Stimulated activated CD8-positive, alpha-beta memory T cell treated with anti-CD3 and anti-CD28 coated beads, Interleukin-4, amount 100 ng/mL, for 48 hours (primary cell): ENCODE measurements at regions not wholly inside any gene's neighbourhood (a gene's known extent, or its start where the extent isn't known, plus 50 kb on each side); places are given as distances from the start of the nearest gene placed in this dataset.

Source experiments
- DNase-seq: peaks from one replicate; pipeline ENCODE4 v3.0.0-alpha.2; 2020

DNA sequence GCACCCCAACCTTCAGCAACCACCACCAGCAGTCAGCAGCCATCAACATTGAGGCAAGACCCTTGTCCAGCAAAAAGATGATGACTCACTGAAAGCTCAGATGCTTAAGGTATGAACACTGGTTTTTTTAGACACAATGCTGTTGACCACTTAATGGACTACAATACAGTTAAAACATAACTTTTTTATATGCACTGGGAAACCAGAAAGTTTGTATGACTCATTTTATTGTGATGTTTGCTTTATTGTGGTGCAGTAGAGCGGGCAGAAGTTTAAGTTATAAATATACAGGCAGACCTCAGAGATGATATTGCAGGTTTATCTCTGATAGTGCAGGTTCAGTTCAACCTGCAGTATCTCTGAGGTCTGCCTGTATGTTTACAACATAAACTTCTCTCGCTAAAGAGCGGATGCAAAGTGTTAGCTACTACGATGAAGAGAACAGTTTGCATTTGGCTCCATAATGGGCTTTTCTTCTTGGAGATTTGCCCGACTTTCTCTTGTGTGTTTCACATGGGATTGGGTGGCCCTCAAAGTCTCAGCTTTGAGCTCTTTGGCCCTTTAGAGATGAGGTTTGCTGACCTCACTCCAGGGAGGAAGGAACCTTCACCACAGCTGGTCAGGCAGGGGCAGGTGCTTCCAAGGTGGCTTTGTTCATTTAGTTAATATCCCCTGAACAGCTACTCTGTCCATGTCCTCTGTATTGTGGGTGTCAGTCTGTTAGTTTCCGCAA, 84.4 kb upstream of the SHH start:
- no peak for DNase-seq

DNA sequence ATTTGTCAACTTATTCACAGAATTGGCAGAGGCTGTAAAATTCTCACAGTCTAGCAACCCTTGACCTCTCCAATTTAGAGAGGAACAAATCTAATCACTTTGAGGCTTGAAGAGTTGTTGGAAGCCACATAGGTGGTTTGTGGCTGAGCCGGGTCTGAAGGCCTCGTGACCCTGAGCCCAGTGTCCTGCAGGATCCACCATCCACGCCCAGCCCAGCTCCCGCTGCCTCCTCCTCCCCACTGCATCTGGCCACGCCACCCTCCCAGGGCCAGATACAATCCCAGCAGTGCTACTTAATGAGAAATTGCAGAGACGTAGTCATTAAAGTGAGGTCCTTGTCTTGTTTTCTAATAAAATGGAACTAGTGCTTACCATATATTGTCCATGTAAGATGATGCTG, 81.4 kb upstream of the SHH start:
- DNase-seq, result no peak

DNA sequence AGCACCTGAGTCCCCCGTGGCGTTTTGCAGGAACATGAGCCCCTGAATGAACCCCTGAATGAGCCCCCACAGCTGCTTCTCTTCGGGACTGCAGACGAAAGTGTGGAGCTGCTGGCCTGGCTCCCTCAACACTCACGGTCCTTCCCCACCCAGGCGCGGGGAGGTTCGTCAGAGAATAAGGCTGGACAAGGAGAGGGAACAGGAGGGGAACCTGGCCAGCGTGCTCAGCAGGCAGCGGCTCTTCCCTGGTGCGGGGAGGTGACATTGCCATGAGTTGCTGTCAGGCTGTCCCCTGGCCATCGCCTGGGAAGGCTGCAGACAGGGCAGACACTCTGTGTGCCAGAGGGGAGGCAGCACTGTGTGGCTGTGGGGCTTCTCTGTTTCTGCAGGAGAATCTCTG, 80.9 kb upstream of the SHH start:
- DNase-seq, result no peak

DNA sequence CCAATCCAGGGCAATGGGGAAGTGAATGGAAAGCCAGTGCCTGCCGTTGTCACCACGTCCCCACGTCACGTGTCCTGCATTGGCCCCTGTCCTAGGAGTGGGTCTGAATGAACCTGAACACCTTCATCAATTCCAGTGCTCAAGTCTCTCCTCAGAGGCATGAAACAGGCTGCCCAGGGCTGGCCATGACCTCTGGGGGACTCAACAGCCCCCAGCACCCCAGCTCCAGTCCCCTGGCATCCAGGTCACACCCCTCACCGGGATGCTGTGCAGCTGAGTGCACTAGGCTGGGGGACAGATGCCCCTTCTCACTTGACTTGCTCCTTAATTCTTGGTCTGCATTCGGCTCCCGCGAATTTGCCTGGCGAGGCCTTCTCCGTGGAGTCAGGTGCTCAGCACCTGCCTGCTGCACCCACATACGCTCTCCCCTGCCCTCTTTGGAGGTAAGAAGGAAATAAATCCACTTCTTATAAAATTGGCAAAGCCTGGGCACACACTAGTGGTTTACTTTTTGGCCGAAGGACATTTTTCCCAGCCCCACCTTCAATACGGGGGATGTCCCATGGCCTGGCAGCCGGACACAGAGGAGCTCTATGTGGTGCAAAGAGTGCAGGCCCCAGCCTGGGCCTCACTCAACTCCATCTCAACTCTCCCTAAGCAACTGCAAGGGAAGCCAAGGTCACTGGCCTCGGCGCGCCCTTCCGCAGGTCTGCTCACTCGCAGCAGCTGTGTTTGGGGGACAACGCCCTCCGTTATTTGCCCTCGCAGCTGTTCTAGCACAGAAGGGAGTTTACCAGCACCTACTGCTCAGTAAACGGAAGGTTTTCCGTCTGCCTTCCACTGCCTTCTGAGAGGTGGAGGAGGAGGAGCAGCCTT, 77.6 kb upstream of the SHH start:
- no peak for DNase-seq

DNA sequence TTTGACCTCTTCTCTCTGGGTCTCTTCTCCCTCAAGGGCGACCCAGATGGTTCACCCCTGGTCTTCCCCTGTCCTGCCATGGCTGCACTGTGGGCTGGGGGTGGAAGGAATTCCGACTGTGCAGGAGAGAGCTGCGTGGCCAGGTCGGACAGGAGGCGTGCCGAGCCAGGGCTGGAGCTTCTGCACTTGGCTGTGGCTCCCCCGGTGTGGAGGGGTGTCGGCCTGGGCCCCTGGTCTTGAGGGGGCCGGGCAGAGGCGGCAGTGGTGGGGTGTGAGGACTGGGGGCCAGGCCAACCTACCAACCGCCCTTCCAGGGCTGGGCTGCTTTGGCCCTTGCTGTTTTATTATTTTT, 74.9 kb upstream of the SHH start:
- DNase-seq, result no peak

DNA sequence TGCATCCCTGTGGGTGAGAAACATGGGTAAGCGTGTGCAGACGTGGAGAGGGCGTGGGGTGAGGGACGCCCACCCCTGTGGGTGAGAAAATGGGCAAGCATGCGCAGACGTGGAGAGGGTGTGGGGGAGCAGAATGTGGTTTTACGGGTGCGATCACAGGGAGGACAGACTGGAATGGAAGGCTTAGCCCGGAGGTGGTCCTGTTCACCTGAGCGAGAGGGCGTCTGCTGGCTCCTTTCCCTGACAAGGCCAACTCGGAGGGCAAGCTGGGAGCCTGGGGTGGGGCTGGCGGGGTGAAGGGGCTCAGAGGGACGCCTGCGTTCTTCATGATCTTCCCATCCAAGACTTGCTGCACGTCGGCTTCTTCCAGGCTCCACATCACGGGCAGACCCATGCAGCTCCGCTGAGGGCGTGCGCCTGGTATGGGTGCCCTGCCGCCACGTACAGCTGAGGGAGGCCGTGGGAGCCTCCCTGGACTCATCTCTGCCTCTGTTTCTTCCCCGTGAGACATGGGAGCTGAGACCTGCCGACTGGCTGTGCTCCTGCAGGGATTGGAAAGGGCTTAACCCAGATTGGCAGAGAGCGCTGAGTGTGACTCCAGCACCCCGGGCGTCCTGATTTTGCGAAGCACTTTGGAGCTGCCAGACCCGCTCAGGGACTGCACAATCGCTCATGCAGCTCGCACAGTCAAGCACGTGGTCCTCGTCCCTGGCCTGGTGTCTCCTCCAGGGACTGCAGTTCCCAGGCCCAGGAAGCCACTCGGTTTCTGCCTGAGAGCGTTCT, 74.3 kb upstream of the SHH start:
- no peak for DNase-seq

DNA sequence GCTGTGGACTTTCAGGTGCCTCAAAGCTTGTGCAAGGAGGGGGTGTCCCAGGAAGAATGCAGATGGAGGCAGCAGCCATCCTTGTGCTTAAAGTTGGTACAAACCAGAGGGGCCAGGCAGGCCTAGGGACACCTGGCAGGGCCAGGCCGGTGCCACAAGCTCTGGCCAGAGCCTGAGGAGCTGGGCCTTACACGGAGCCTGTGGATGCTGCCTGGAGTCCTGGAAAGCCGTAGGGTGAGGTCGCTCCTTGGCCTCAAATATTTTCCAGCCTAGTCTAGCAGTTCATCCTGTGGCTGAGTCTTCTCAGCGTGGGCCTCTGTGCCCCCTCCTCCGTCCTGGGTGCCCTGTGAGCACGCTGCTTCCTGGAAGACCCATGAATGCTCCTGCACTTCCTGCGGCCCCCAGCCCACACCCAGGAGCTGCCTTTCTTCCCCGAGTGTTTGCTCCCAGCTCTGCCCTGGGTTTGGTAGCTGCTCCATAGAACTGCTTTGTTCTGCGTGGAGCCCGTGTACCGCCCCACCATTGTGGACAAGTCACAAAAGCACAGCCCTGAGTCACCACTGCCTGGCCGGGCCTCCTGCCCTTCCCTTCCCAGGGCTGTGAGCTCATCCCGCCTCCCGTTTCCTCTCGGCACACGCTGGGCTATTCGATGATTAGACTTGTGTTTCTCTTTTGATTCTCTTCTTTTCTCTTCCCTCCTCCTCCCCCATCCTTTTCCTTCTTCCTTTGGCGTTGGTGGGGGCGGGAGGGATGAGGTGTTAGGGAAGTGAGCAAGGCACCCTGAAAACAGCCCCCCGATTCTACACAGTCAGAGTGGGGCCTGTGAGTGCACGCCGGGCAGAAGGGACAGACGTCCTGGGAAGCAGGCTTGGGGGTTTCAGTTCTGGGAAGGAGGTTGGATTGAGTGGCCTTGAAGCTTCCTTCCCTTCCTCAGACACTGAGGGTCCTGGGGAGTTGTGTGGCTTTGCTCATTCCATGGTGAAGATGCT, 73.2 kb upstream of the SHH start:
- no peak for DNase-seq

DNA sequence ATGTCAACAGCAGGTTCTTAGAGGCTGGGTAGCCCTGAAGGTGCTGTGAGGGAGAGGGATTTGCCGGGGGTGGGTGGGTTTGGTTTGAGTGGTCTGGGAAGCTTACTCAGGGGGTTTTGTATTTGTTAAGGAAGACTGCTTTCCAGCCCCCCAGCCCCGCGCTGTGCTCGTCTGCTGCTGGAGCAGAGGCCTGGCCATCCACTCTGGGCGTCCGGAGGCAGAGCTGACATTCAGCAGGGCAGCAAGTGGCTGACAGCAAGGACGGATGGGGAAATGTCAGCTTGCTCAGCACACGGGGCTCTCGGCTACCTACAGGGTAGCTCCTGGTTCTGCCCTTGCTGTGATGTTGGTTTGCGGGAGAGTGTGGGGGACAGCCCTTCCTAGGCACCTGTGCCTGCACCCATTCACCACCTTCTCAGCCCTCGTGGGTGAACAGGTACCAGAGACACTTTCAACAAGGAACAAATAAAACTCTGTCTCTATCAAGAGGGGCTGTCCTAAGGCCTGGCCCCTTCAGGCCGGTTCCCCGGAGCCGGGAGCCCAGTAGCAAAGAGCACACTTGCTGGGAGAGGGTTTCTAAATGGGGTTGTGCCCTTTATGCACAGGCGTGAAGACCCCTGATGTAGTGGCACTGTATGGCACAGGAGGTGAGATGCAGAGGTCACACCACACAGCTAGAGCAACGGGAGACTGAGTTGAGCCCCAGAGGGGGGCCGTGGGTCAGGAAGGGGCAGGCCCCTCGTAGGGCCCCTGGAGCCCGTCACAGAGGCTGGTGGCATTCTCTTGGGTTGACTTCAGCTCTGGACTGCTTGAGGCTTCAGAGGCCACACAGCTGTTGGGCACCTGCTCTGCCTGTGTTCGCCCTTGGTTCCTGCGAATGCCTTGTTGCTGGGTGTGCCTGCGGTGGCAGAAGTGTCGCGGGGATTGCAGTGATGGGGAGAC, 72.2 kb upstream of the SHH start:
- DNase-seq, result no peak

DNA sequence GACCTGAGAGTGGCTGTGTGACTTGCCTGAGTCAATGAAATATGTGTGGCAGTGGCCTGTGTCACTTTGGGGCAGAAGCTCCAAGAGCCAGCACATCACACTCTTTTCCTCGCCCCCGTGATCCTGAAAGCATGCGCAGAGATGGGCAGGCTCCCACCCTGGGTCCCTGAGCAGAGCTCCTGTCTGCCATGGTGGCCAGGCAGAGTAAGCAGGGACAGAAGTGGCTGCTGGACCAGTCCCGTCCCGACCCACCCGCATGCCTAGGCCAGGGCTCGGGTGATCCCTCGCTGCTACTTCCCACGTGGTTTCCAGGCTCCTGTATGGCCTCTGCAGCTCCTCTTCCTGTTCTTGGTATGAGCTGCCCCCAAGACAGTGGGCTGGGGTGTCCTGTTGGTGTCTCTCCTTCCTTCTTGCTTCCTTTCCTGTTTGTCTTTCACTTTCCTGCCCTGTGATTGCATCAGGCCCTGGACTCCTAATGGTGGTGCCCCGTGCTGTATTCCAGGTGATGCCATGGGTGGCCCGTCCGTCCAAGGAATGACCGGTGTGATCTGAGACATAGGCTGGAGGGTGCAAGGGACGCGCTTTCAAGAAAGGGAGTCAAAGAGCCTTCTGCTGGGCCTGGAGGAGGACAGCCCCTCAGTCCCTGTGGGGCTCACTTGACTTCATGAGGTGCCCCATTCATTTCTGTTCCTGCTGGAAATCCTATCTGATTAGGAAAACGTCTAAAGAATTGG, 71.4 kb upstream of the SHH start:
- DNase-seq, result no peak

DNA sequence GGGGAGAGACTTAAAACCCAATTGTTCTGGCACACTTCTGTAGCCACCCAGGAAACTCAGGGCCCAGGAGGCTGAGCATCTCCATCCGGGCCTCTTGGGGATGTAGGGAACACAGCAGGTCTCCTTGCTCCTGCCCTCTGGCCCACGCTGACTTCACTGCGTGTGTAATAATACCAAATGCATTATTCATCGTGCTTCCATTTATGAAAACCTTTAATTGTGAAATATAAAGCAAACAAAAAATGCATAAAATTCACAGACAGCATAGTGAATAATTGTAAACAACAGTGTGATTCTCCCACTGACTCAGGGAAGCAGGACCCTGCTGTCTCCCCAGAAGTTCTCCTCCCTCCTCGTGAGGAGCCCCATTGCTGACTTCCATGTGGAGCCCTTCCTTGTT, 70.3 kb upstream of the SHH start:
- no peak for DNase-seq

DNA sequence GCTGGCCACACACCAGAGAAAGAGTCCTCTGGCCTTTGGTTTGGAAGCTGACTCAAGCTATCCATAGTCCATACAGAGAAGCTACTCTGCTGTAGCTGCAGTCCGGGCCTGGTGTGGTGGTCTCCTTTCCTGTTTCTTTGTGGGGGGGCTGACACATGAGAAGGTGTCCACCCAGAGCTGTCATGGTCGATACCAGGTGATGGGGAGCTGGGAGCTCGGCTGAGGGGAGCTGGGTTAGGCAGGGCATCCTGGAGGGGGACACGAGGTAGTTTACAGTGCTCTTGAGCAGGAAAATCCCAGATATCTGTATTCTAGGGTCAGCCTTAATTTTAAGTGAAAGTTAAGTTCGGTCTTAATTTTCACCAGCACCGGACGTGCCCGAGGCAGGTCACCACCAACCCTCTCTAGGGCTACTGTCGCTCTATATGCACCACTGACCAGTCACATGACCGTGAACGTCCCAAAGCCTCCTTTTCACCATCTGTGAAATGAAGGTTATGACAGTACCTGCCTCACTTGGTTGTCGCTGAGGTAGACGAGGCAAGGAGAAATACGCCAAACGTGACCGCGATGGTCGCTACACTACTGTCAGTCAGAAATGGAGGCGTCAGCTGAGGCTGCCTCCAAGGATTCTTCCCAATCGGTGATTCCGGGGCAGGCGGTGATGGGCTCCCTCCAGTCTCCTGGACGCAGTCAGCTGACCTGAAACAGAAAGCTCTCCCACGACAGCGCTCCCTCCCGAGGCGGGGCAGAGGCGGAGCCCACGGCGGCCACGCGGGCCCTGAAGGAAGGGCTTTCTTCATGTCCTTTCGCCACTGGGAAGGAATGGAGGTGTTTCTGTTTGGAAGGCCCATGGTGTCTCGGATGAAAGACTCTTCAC, 69.4 kb upstream of the SHH start:
- DNase-seq, result no peak

DNA sequence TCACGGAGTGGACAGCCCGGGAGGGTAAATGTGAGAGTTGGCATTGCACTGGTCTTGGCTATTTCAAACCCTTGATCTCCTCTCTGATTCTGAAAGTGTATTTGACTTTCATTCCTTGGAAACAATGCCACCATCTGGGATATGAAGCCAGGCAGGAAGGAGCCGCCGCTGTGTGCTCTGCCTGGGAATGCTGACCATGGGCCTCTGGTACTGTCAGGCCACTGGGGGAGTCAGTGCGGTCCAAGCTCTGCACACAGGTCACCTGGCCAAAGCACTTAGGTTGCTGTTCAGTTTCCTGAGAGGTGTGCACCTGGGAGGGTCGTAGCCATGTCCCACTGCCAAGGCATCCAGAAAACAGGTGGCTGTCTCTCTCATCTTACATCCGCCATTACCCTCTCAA, 68.5 kb upstream of the SHH start:
- no peak for DNase-seq

DNA sequence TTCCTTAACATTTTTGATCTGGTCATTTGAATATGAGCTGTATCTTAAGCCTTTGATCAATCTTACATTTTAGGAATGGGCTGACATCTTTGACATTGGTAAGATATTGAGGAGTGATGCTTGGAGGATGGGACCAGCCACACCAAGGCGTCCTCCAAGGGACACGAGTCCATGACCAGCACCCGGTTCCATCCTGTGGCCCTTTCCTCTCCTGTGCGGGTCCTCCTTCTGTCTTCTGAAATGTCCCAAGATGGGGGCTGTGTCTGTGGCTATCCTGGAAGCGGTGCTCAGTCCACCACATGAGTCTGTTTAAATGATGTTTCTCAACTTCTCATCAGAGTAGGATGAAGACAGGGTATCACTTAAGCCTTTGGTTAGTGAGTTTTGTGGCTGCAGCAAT, 67.3 kb upstream of the SHH start:
- no peak for DNase-seq

DNA sequence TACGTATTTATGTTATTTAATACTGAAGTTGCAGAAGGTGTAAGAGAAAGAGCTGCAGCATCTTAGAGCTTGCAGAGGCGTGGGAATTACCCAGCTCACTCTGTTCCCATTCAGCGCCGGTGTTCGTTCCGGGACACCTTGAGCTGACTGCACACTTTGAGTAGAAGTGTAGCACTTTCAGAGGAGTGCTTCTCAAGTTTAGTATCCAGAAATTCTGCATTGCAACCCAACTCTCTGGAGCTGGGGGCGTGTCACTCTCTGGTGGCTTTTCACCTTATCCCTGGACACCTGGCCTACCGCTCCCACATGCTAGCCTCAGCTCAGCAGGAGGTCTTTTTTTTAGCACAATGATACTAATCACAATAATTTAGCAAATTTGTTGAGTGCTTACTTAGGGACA, 66.4 kb upstream of the SHH start:
- no peak for DNase-seq

DNA sequence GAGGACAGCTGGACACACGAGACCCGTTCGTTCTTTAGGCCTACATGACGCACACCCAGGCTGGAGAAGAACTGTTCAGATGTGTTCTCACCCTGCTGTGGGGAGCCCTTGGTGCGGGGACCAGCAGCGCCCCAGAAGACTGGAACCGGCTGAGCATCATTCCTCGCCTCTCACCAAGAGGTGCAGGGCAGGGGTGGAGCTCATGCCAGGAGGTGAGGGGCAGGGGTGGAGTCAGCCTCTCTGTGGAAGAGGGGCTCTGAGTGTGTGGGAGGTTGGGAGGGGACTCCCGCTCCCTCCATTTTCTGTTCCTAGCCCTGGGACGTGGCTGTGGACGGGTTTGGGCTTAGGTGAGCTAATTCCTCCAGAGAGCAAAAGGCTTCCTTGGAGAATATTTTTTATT, 66.0 kb upstream of the SHH start:
- DNase-seq, result no peak

DNA sequence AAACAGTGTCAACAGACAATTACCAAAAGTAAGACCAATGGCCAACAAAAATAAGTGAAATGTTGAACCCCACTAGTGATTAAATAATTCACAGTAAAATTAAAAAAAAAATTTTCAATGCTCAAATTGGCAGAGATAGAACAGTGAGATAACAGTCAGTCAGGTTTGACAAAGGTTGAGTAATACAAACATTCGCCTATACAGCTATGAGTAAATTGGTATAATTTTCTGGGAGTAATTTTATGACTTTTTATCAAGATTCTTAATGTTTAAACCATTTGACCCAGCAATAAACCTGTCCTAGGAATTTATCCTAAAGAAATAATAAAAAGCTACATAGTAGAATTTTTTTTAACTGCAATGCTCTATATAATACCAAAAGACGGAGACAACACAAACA, 64.9 kb upstream of the SHH start:
- no peak for DNase-seq

DNA sequence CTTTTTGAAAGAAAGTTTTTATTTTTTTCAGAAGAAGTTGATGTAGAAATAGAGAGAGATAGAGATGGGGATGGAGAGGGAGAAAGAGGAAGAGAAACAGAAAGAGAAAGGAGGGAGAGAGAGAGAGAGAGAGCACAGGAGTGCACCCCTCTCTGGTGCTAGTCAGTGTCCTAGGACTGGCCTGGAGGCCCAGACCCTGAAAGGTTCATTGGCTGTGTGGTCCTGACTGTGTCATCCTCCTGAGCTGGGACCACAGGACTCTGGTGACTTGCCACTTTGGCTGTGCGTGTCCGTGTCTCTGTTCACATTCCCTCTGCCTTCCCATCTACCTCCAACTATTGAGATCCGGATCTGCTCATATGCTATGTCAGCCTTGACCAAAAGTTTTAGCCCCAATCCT, 62.1 kb upstream of the SHH start:
- DNase-seq, result no peak

DNA sequence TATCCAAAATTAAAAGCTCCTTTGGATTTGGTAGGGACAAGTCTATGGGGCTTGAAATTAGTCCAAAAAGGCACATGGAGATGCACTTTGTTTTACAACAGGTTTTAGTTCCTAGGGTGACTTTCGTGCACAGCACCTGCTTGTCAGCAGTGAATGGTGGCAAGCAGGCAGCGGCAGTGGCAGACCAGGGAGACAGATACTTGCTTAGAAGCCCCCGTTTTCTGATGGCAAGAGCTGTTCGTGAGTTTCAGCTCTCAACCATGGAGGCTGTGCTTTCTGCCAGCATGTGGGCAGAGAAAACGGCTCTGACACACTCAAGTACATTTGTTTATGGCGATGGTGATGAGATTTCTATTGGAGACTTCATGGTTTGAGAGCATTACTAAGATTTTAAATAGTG, 61.7 kb upstream of the SHH start:
- DNase-seq, result no peak

DNA sequence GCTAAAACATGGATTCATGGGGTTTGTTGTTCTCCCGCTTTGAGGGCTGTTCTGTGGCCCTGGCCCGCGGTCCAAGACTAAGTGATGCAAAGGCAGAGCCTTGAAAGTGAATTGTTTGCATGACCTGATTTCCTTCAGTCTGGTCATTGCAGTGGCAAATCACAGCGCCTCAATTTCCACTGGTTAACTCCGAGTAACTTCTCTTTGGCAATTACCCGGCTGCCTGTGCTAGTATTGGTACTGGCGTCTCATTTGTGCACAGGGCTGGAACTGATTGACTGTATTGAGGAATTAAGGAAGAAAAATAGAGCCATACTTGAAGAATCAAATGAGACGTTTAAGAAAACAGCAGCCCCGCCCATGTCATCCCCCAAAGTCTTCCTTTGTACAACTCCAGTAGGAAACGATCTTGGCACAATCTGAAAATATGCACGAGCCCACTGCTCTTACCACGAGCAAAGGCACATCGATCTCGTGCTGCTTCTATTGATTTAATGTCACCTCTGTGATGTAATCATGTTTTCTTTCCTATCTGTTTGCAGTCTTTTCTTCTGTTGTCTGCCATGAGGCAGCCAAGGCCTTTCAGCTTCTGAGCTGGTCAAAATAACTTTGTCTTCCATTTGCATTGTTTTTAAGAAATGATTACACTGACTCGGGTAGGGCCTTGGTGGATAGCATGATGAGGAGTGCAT, 60.6 kb upstream of the SHH start:
- DNase-seq, result no peak
